PC-3 (cell line): ENCODE measurements at regions not wholly inside any gene's neighbourhood (a gene's known extent, or its start where the extent isn't known, plus 50 kb on each side); places are given as distances from the start of the nearest gene placed in this dataset.

ENCODE experiments used
- CTCF ChIP-seq: fragments of 300-600 bp; sonication (generic); conservative IDR thresholded peaks from 2 replicates; pipeline ENCODE4 v1.5.1; 2017; ENCODE audit warnings: antibody characterized with exemption, low read depth, mild to moderate bottlenecking, low read length
- EZH2 ChIP-seq: fragments of 300-600 bp; sonication (generic); IDR thresholded peaks from one replicate; pipeline ENCODE4 v1.6.1; 2017; ENCODE audit warnings: antibody characterized with exemption, mild to moderate bottlenecking, low read length; ENCODE audit not compliant: unreplicated experiment
- EZH2phosphoT487 ChIP-seq: fragments of 300-600 bp; sonication (generic); IDR thresholded peaks from 2 replicates; pipeline ENCODE4 v1.6.1; 2018; ENCODE audit warnings: mild to moderate bottlenecking, antibody characterized with exemption, low read length, borderline replicate concordance

DNA sequence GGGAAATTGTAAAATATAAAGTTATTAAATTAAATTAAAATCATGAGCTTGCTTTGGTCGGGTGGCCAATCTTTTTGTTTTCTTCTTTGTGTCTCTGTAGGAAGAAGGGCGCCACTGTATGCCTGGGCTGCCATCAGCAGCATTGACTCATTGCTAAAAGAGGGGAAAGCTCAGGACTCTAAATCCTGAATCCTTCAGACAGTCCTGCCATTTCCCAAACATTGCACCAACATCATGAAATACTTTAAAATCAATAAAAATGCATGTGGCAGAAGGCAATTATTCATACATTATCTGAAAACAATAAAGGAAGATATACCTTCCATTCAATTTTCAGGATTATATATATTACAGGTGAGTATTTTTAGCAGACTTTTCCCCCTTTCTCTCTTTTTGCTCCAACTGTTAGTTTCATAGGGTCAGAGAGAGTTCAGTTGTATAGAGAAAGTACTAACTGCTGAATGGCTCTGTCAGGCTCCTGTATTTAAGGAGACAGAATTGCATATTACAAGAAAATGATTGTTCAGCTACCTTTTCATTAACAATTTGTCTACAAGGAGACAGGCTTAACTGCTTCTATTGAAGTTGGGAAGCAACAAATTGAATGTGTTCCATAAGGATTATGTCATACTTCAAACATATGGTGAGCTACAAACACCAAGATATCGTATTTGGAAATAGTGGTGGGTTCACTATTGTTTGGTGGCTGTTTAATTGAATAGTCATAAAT lies 95.7 kb downstream of the ATPSCKMT start:
- TF ChIP-seq CTCF (no peak), EZH2 (no peak), EZH2phosphoT487 (no peak)
